Adrenal gland (tissue), 5 donors: ENCODE measurements at regions not wholly inside any gene's neighbourhood (a gene's known extent, or its start where the extent isn't known, plus 50 kb on each side); places are given as distances from the start of the nearest gene placed in this dataset.

Experiments used
- CTCF ChIP-seq, 6 experiments: fragments of 450-650 bp in 4 of 6; fragments of 200-600 bp in 2 of 6; sonication (generic) in 1 of 6; IDR thresholded peaks; 1 replicate in 5 of 6; 2 replicates in 1 of 6; pipeline versions ENCODE4 v1.5.1 to v1.8.0; 2016 to 2021; ENCODE audit warnings: antibody characterized with exemption in 6 of 6, mild to moderate bottlenecking in 2 of 6, moderate library complexity in 1 of 6
- POLR2A ChIP-seq, 2 donors: fragments of 450-650 bp; IDR thresholded peaks; one replicate each; pipeline ENCODE4 v1.6.1; 2017; ENCODE audit warnings: antibody characterized with exemption in 2 of 2, mild to moderate bottlenecking in 2 of 2, moderate library complexity in 1 of 2
- donor health status: DM: no; HTN: no; CAD: no.

GRCh38 chr6:159415540-159415939, 246.3 kb downstream of the FNDC1 start:
- TF ChIP-seq CTCF (IDR thresholded peaks at IDR 0.05) (no peak), POLR2A (IDR thresholded peaks at IDR 0.05) (no peak)
